ENCODE measurements at regions not wholly inside any gene's neighbourhood (a gene's known extent, or its start where the extent isn't known, plus 50 kb on each side); places are given as distances from the start of the nearest gene placed in this dataset.

GRCh38 chr3:74145277-74145676 lies 469.2 kb downstream of the CNTN3 start:
- no peaks in the 10 kb centered on the region for H3K4me1 Mint-ChIP-seq (ENCODE audit: low read depth, unreplicated experiment)
- no peaks in the 10 kb centered on the region for H3K4me1 ChIP-seq
- no peaks in the 10 kb centered on the region for H3K27me3 ChIP-seq (replicated peaks; ENCODE audit: control insufficient read depth, insufficient read depth, low read length)
- H3K27me3 Mint-ChIP-seq (ENCODE audit: insufficient read depth, unreplicated experiment) = peaks cover 10% of the 10 kb centered on the region
- DNase-seq = no peak
- H3K9me3 ChIP-seq = no peaks in the 10 kb centered on the region
- BruUV-seq (replicated peaks) = no TSS peak
- intact Hi-C loops (cut with micrococcal nuclease; ENCODE audit: unreplicated experiment) = no loop called here
- CTCF ChIA-PET = no interaction called here
- H3K36me3 ChIP-seq (ENCODE audit: control insufficient read depth, insufficient read depth, low read length) = no peaks in the 10 kb centered on the region
- POLR2A ChIA-PET = no interaction called here
- no peaks in the 10 kb centered on the region for H3K9me3 Mint-ChIP-seq (ENCODE audit: unreplicated experiment)
- no peak overlapping the region for H3K4me3 ChIP-seq (ENCODE audit: low read depth, low read length)
- H3K36me3 Mint-ChIP-seq (ENCODE audit: insufficient read depth, unreplicated experiment) = no peaks in the 10 kb centered on the region
- H3K4me3 Mint-ChIP-seq (ENCODE audit: unreplicated experiment) = no peak overlapping the region
- H3K27ac Mint-ChIP-seq (ENCODE audit: unreplicated experiment) = no peak overlapping the region
- TF ChIP-seq CTCF (IDR thresholded peaks at IDR 0.05; ENCODE audit: insufficient read depth in 1 of 2, low read depth in 1 of 2, low read length in 1 of 2, severe bottlenecking in 1 of 2, unreplicated experiment in 1 of 2) = no peak

GRCh38 chr3:74139648-74140047 lies 474.8 kb downstream of the CNTN3 start:
- Histone ChIP-seq H3K27me3 (replicated peaks; ENCODE audit: control insufficient read depth, insufficient read depth, low read length) (no peaks in the 10 kb centered on the region), H3K9me3 (no peaks in the 10 kb centered on the region), H3K4me1 (no peaks in the 10 kb centered on the region), H3K4me3 (ENCODE audit: low read depth, low read length) (no peak overlapping the region), H3K36me3 (ENCODE audit: control insufficient read depth, insufficient read depth, low read length) (no peaks in the 10 kb centered on the region)
- H3K9me3 Mint-ChIP-seq (ENCODE audit: unreplicated experiment) = no peaks in the 10 kb centered on the region
- no TSS peak for BruUV-seq (replicated peaks)
- H3K4me3 Mint-ChIP-seq (ENCODE audit: unreplicated experiment) = no peak overlapping the region
- DNase-seq = no peak
- ChIA-PET CTCF (no interaction called here), POLR2A (no interaction called here)
- no peaks in the 10 kb centered on the region for H3K4me1 Mint-ChIP-seq (ENCODE audit: low read depth, unreplicated experiment)
- H3K27ac Mint-ChIP-seq (ENCODE audit: unreplicated experiment) = no peak overlapping the region
- peak; percentile 12 to 27 for TF ChIP-seq CTCF (IDR thresholded peaks at IDR 0.05; ENCODE audit: insufficient read depth in 1 of 2, low read depth in 1 of 2, low read length in 1 of 2, severe bottlenecking in 1 of 2, unreplicated experiment in 1 of 2)
- no peaks in the 10 kb centered on the region for H3K36me3 Mint-ChIP-seq (ENCODE audit: insufficient read depth, unreplicated experiment)
- peaks cover 13% of the 10 kb centered on the region for H3K27me3 Mint-ChIP-seq (ENCODE audit: insufficient read depth, unreplicated experiment)
- intact Hi-C loops (cut with micrococcal nuclease; ENCODE audit: unreplicated experiment) = no loop called here

- no peaks in the 10 kb centered on the region for H3K4me1 ChIP-seq
- no peak for DNase-seq
- no peak for TF ChIP-seq CTCF (IDR thresholded peaks at IDR 0.05; ENCODE audit: insufficient read depth in 1 of 2, low read depth in 1 of 2, low read length in 1 of 2, severe bottlenecking in 1 of 2, unreplicated experiment in 1 of 2)
- no peaks in the 10 kb centered on the region for H3K9me3 ChIP-seq
- no peak overlapping the region for H3K4me3 ChIP-seq (ENCODE audit: low read depth, low read length)
- BruUV-seq (replicated peaks) = no TSS peak
- Mint-ChIP-seq H3K36me3 (ENCODE audit: insufficient read depth, unreplicated experiment) (no peaks in the 10 kb centered on the region), H3K27me3 (ENCODE audit: insufficient read depth, unreplicated experiment) (peaks cover 8% of the 10 kb centered on the region), H3K4me1 (ENCODE audit: low read depth, unreplicated experiment) (no peaks in the 10 kb centered on the region), H3K27ac (ENCODE audit: unreplicated experiment) (no peak overlapping the region), H3K4me3 (ENCODE audit: unreplicated experiment) (no peak overlapping the region), H3K9me3 (ENCODE audit: unreplicated experiment) (peaks cover 2% of the 10 kb centered on the region)
- H3K27me3 ChIP-seq (replicated peaks; ENCODE audit: control insufficient read depth, insufficient read depth, low read length) = no peaks in the 10 kb centered on the region
- ChIA-PET POLR2A (no interaction called here), CTCF (interaction anchor here (0.6 kb wide), 1 partner anchor 181 kb away, joined by 5 read pairs; no protein-coding TSS in a partner anchor)
- no peaks in the 10 kb centered on the region for H3K36me3 ChIP-seq (ENCODE audit: control insufficient read depth, insufficient read depth, low read length)
- intact Hi-C loops (cut with micrococcal nuclease; ENCODE audit: unreplicated experiment) = no loop called here
Measured at GRCh38 chr3:74137790-74138189, 476.7 kb downstream of the CNTN3 start.

All from Caco-2 (cell line).